IPS-15b (cell line): ENCODE measurements at regions not wholly inside any gene's neighbourhood (a gene's known extent, or its start where the extent isn't known, plus 50 kb on each side); places are given as distances from the start of the nearest gene placed in this dataset.

Experiments used
- H3K27me3 ChIP-seq: one replicate; pipeline ENCODE4 v1.6.1; 2013; ENCODE audit warnings: low read length; ENCODE audit not compliant: control insufficient read depth, insufficient read depth
- H3K36me3 ChIP-seq: one replicate; pipeline ENCODE4 v1.6.1; 2013; ENCODE audit warnings: low read length; ENCODE audit not compliant: control insufficient read depth, insufficient read depth
- H3K4me1 ChIP-seq: one replicate; pipeline ENCODE4 v1.6.1; 2013; ENCODE audit warnings: mild to moderate bottlenecking, low read length; ENCODE audit not compliant: control insufficient read depth, insufficient read depth
- H3K4me3 ChIP-seq: one replicate; pipeline ENCODE4 v1.5.1; 2013; ENCODE audit warnings: low read depth, low read length
- H3K9ac ChIP-seq: one replicate; pipeline ENCODE4 v1.6.1; 2013; ENCODE audit warnings: low read depth, mild to moderate bottlenecking, low read length
- H3K9me3 ChIP-seq: one replicate; pipeline ENCODE4 v1.6.1; 2013; ENCODE audit warnings: mild to moderate bottlenecking, low read length; ENCODE audit not compliant: control insufficient read depth, insufficient read depth

DNA sequence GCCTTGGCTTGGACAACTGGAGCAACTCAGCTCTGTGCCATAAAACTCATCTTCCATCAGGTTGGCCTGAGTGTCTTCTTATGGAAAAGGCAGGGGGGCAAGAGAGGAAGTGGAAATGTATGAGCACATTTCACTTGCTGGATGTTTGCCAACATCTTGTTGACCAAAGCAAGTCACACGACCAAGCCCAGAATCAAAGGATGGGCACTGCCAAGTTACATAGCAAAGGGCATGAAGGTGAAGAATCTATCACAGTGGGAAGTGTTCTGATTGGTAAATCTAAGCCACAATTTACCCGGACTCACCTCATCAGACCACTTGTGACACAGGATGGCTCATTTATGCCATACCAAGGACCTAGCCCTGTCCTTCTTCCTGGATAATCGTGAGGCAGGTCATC lies 310.5 kb upstream of the IRX5 start:
- Histone ChIP-seq H3K36me3 (no peaks in the 10 kb centered on the region), H3K4me3 (no peak overlapping the region), H3K27me3 (no peaks in the 10 kb centered on the region), H3K9me3 (no peaks in the 10 kb centered on the region), H3K9ac (no peak overlapping the region), H3K4me1 (no peaks in the 10 kb centered on the region)

DNA sequence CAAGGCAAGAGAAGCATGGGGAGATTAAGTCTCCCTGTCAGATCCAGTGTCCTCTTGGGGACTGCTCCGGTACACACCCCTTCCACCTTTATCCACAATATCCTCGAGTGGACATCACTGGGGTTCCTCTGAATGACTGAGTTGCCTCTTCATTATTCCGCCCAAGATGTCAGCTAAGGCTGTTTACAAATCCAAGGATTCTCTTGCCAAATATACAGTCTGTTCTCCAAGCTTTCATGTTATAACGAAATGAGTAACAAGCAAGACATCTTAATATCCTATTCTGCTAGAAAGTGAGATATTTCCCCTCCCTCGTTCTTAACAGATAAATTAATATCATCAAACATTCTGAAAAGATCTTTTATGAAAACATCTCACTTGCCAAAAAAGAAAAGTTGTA lies 314.1 kb upstream of the IRX5 start:
- H3K9ac ChIP-seq = no peak overlapping the region
- no peaks in the 10 kb centered on the region for H3K9me3 ChIP-seq
- H3K4me1 ChIP-seq = no peaks in the 10 kb centered on the region
- H3K4me3 ChIP-seq = no peak overlapping the region
- H3K27me3 ChIP-seq = no peaks in the 10 kb centered on the region
- no peaks in the 10 kb centered on the region for H3K36me3 ChIP-seq

DNA sequence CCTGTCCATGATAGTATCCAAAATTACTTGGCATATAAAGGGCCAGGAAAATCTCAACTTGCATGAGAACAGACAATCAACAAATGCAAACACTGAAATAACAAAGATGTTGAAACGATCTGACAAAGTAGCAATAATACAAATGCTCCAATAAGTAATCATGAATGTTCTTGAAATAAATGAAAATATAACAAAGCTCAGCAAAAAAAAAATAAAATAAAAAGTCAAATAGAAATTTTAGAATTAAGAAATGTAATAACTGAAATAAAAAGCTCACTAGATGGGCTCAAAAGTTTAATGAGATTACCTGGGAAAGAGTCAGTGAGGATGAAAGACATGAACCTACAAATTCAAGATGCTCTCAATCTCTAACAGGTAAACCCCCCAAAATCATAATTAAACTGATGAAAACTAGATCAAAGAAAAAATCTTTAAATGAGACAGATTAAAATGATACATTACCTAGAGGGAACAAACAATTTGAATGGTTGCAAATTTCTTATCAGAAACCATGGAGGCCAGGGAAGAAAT lies 319.0 kb upstream of the IRX3 start:
- no peak overlapping the region for H3K4me3 ChIP-seq
- no peaks in the 10 kb centered on the region for H3K4me1 ChIP-seq
- no peaks in the 10 kb centered on the region for H3K36me3 ChIP-seq
- H3K27me3 ChIP-seq = no peaks in the 10 kb centered on the region
- no peak overlapping the region for H3K9ac ChIP-seq
- no peaks in the 10 kb centered on the region for H3K9me3 ChIP-seq

DNA sequence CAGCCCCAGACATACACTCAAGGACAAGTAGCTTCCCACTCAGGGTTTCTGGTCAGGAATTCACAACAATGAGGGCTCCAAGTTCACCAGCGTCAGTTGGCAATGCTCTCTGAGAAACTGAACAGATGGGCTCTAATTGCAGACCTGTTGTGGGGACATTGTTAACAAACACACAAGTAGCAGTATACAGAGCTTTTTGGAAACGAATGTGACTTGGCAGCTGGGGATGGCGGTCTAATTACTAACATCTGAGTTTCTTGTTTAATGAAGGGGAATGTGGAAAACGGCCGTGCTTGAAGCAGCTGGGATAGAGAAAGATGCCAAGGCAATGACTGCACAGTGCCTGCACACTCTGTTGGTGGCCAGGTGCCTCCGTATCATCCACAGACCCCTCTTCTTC lies 316.1 kb upstream of the IRX3 start:
- no peaks in the 10 kb centered on the region for H3K36me3 ChIP-seq
- no peak overlapping the region for H3K4me3 ChIP-seq
- no peaks in the 10 kb centered on the region for H3K4me1 ChIP-seq
- H3K27me3 ChIP-seq = no peaks in the 10 kb centered on the region
- no peak overlapping the region for H3K9ac ChIP-seq
- no peaks in the 10 kb centered on the region for H3K9me3 ChIP-seq

DNA sequence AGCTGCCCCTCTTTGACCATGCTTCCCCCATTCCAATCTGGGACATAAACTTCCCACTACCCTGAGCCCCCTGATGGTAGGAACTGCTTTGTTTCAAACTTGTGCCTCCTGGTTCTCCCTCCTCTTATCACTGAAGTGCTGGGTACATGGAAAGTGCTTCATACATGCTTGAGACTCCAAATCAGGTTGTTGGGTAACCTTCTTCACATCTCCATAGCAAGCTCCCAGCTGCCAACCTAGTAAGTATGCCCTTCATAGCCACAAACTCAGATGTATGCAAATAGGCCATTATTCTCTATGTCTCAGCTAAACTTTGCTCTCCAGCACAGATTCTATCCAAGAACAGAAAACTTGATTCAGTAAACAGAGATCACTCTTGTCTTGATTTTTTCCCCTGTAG lies 310.6 kb upstream of the IRX3 start:
- Histone ChIP-seq H3K27me3 (peaks cover 27% of the 10 kb centered on the region), H3K4me1 (peaks cover 19% of the 10 kb centered on the region), H3K36me3 (no peaks in the 10 kb centered on the region), H3K9ac (no peak overlapping the region), H3K4me3 (no peak overlapping the region), H3K9me3 (no peaks in the 10 kb centered on the region)

DNA sequence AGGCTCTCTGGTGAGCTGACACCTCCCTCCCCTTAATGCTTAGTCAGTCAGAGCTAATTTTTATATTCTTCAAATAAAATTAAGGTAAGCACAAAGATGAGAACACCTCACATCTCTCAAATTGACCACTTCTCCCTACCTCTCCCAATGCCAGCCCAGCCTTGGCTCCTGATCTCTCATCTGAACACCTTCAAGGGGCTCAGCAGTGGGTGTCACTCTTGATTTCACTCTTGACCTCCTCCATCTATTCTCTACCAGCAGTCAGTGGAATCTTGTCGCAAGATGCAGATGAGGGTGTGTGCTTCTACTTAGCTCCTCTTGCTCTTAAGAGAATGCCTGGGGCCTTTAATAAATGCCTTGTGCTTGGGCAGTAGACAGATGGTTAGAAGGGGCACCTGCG lies 309.0 kb upstream of the IRX3 start:
- H3K27me3 ChIP-seq = peaks cover 27% of the 10 kb centered on the region
- H3K9ac ChIP-seq = no peak overlapping the region
- peaks cover 33% of the 10 kb centered on the region for H3K4me1 ChIP-seq
- no peaks in the 10 kb centered on the region for H3K9me3 ChIP-seq
- no peak overlapping the region for H3K4me3 ChIP-seq
- no peaks in the 10 kb centered on the region for H3K36me3 ChIP-seq

DNA sequence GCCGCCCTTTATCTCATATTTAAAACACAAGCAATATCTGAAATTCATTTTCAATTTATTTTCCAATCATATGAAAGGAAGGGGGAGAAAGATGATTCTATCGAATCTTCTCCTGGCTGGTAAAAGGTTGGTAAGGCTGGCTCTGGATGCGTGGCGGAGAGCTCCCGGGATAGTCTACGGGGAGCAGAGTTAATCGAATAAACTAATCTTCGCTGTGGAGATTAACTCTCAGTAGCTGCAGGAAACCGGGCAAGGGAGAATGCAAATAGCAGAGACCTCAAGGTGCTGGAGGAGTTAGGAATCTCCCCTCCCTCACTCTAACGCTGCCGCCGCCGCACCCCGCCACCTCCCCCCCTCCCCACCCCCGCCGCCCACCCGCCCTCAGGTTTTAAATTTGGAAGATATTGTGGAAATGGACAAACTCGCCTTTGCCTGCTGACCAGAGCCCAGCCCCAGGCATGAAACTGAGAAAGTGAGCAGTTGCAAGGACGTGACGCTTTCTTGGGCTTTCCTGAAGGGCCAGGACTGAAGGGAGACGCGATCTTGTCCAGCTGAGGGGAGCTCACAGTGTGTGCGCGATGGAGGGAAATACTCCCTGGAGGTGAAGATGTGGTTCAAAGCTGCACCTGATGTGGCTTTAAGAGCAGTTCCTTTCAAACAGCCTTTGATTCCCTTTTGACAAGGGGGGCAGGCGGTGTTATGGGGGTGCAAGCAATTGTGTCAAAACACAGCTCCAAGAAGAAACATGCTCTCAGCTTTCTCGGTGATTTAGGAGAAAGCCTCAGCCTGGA lies 308.2 kb upstream of the IRX3 start:
- Histone ChIP-seq H3K27me3 (peaks cover 27% of the 10 kb centered on the region), H3K36me3 (no peaks in the 10 kb centered on the region), H3K4me3 (peak overlapping the region; percentile 38), H3K4me1 (peaks cover 41% of the 10 kb centered on the region), H3K9ac (no peak overlapping the region), H3K9me3 (no peaks in the 10 kb centered on the region)

DNA sequence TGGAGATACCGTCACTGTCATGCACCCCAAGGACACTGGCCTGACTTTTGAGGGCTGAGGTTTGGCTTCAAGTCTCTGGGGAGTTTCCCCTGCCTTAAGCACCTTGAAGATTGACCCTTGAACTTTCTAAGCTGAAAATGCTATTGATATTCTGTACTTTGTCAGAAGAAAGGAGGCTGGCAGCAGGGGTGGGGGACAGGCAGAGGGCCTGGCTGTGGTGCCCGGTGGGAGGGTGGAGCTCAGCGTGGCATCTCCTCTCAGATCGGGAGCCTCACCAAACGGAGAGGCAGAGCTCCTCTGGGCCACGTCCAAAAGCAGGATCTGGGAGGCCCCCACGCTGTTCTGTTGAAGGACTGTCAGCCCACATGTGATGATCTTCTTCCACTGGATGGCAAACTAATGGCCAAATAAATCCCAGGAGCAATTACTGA lies 305.2 kb upstream of the IRX3 start:
- Histone ChIP-seq H3K9me3 (no peaks in the 10 kb centered on the region), H3K27me3 (peaks cover 29% of the 10 kb centered on the region), H3K9ac (no peak overlapping the region), H3K4me3 (peak overlapping the region; percentile 23), H3K4me1 (peaks cover 45% of the 10 kb centered on the region), H3K36me3 (no peaks in the 10 kb centered on the region)

DNA sequence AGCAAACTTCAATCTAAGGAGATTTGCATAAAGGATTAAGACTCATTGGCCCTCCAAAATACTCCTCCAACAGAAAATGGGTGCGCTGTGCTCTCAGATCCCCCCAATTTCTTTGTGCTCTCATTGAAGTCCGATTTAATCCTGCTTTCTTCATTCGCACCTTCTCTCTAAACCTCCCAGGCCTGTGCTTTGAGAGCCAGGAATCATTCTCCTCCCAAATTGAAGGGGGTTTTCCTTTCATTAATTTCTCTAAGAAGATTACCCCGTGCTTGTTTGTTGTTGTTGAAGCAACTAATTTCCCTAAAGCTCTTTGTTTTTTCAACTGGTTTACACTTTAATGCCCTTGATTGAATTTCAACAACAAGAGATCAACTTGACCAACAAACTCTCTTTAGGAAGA lies 304.2 kb upstream of the IRX3 start:
- Histone ChIP-seq H3K4me1 (peaks cover 51% of the 10 kb centered on the region), H3K27me3 (peaks cover 24% of the 10 kb centered on the region), H3K9me3 (no peaks in the 10 kb centered on the region), H3K9ac (no peak overlapping the region), H3K4me3 (no peak overlapping the region), H3K36me3 (no peaks in the 10 kb centered on the region)

DNA sequence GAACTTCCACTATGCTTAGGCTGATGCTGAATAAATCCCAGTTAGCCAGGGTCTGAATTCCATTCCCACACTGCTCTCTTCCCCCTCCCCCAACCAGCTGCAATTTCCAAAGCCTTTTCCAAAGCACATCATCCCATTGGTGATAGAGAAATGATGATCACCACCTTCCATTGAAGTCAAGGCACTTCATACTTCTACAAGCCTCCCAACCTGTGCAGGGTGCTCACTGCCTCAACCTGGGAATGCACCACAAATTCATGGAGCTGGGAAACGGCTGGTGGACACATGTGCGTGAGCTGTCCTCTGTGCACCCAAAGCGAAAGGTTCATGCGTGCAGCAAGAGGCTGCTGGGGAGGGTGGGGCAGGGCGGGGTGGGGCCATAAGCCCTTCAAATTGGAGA lies 302.7 kb upstream of the IRX3 start:
- H3K4me1 ChIP-seq = peaks cover 50% of the 10 kb centered on the region
- peaks cover 11% of the 10 kb centered on the region for H3K27me3 ChIP-seq
- no peak overlapping the region for H3K4me3 ChIP-seq
- H3K9ac ChIP-seq = no peak overlapping the region
- H3K36me3 ChIP-seq = no peaks in the 10 kb centered on the region
- no peaks in the 10 kb centered on the region for H3K9me3 ChIP-seq

DNA sequence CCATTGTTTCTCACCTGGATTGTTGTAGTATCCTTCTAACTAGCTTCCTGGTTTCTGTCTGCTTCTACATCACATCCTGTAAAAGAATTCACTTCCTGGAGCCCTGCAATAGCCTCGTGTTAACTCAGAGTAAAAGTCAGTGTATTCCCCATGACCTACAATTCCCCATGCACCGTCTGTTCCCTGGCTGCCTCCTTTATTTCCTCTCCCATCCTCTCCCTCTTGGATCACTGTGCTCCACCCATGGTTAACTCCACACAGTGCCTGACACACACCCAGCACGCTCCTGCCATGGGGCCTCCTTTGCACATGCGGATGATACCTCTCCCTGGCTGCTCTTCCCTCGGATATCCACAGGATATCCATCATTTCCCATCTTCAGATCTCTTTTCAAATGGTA lies 301.4 kb upstream of the IRX3 start:
- H3K9ac ChIP-seq = no peak overlapping the region
- H3K4me3 ChIP-seq = no peak overlapping the region
- peaks cover 2% of the 10 kb centered on the region for H3K27me3 ChIP-seq
- no peaks in the 10 kb centered on the region for H3K9me3 ChIP-seq
- H3K36me3 ChIP-seq = no peaks in the 10 kb centered on the region
- peaks cover 41% of the 10 kb centered on the region for H3K4me1 ChIP-seq

DNA sequence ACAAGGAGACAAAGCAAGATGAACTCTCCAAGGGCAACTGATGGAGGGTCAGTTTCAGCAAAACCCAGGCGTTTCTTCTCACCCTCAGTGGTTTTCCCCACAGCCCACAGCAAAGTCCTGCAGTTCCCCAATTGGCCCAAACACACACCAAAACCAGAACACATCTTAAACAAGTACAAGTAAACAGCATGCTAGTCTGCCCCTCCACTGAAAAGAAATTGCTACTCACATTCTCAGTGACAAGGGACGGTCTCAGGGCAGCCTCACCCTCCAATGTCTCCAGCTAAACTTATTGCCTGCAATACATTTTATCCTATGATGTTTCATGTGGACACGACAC lies 300.6 kb upstream of the IRX3 start:
- Histone ChIP-seq H3K36me3 (no peaks in the 10 kb centered on the region), H3K4me1 (peaks cover 35% of the 10 kb centered on the region), H3K27me3 (peaks cover 2% of the 10 kb centered on the region), H3K4me3 (no peak overlapping the region), H3K9ac (no peak overlapping the region), H3K9me3 (no peaks in the 10 kb centered on the region)
